B cell (primary cell): ENCODE measurements at regions not wholly inside any gene's neighbourhood (a gene's known extent, or its start where the extent isn't known, plus 50 kb on each side); places are given as distances from the start of the nearest gene placed in this dataset.

Source experiments
- ATAC-seq: fragments of 200-7000 bp; cut with Tn5 transposase; one replicate; pipeline ENCODE4 v1.10.0; 2021; ENCODE audit warnings: low read depth, mild to moderate bottlenecking, moderate number of reproducible peaks, moderate library complexity
- CTCF ChIA-PET: fragments of 350-600 bp; sonication (Branson Sonifier 250); formaldehyde crosslinking; loops from one replicate; lab custom pipeline; 2021; ENCODE audit warnings: antibody characterized with exemption, inconsistent platforms; lab: Charles Lee
- POLR2A ChIA-PET: fragments of 350-600 bp; sonication (Branson Sonifier 250); formaldehyde crosslinking; loops from one replicate; lab custom pipeline; 2021; ENCODE audit warnings: antibody characterized with exemption; lab: Charles Lee
- DNase-seq: peaks from one replicate; pipeline ENCODE4 v3.0.0; 2013
- H2AFZ ChIP-seq: 2 replicates; pipeline ENCODE4 v1.6.1; 2012; ENCODE audit warnings: mild to moderate bottlenecking, low read depth, low read length; ENCODE audit not compliant: insufficient read depth, poor library complexity, severe bottlenecking
- H3K27ac ChIP-seq, 2 donors: 1 replicate in 1 of 2; 2 replicates in 1 of 2; pipeline ENCODE4 v1.5.1; 2012 to 2013; ENCODE audit warnings: low read length in 2 of 2, mild to moderate bottlenecking in 2 of 2, moderate library complexity in 1 of 2
- H3K27me3 ChIP-seq, 4 experiments: fragments of 200-600 bp in 1 of 4; sonication (generic) in 1 of 4; replicated peaks in 1 of 4; 1 replicate in 2 of 4; 2 replicates in 2 of 4; pipeline versions ENCODE4 v1.6.1 to v1.7.0; 2013 to 2016; ENCODE audit warnings: low read length in 3 of 4, mild to moderate bottlenecking in 2 of 4, mixed read lengths in 1 of 4, moderate library complexity in 1 of 4; ENCODE audit not compliant: insufficient read depth in 4 of 4, control insufficient read depth in 3 of 4; ENCODE audit errors: control extremely low read depth in 1 of 4
- H3K36me3 ChIP-seq, 2 experiments: replicated peaks in 1 of 2; 1 replicate in 1 of 2; 2 replicates in 1 of 2; pipeline versions ENCODE4 v1.6.1 to v1.7.1; 2013; ENCODE audit warnings: low read length in 1 of 2; ENCODE audit not compliant: insufficient read depth in 2 of 2, control insufficient read depth in 1 of 2; ENCODE audit errors: control extremely low read depth in 1 of 2, extremely low read depth in 1 of 2
- H3K4me1 ChIP-seq, 2 donors: fragments of 200-600 bp in 1 of 2; sonication (generic) in 1 of 2; 1 replicate in 1 of 2; 2 replicates in 1 of 2; pipeline versions ENCODE4 v1.5.1 to v1.6.1; 2013 to 2017; ENCODE audit warnings: low read length in 2 of 2; ENCODE audit not compliant: control insufficient read depth in 2 of 2, insufficient read depth in 2 of 2
- H3K4me2 ChIP-seq: replicated peaks from 2 replicates; pipeline ENCODE3; 2012; ENCODE audit warnings: mild to moderate bottlenecking, low read depth, low read length; ENCODE audit not compliant: poor library complexity, severe bottlenecking
- H3K4me3 ChIP-seq, 5 experiments: fragments of 200-600 bp in 1 of 5; sonication (generic) in 1 of 5; 1 replicate in 3 of 5; 2 replicates in 2 of 5; pipeline versions ENCODE4 v1.5.1 to v1.7.0; 2011 to 2016; ENCODE audit warnings: low read length in 4 of 5, mild to moderate bottlenecking in 4 of 5, low read depth in 2 of 5, control low read depth in 1 of 5, moderate library complexity in 1 of 5; ENCODE audit not compliant: insufficient read depth in 1 of 5; ENCODE audit errors: control extremely low read depth in 1 of 5, extremely low read depth in 1 of 5
- H3K79me2 ChIP-seq: fragments of 200-600 bp; sonication (generic); one replicate; pipeline ENCODE4 v1.6.0; 2016; ENCODE audit warnings: low read length; ENCODE audit not compliant: control insufficient read depth, insufficient read depth
- H3K9ac ChIP-seq: fragments of 200-600 bp; sonication (generic); 2 replicates; pipeline ENCODE4 v1.6.1; 2017; ENCODE audit warnings: mild to moderate bottlenecking, low read length, moderate library complexity
- H3K9me3 ChIP-seq, 3 donors: one replicate each; pipeline versions ENCODE4 v1.6.1 to v1.7.1; 2013; ENCODE audit warnings: low read length in 2 of 3; ENCODE audit not compliant: control insufficient read depth in 2 of 3, insufficient read depth in 1 of 3; ENCODE audit errors: control extremely low read depth in 1 of 3
- H4K20me1 ChIP-seq: 2 replicates; pipeline ENCODE4 v1.6.0; 2012; ENCODE audit warnings: mild to moderate bottlenecking, low read length; ENCODE audit not compliant: insufficient read depth, control insufficient read depth, poor library complexity, severe bottlenecking
- H3K27ac Mint-ChIP-seq: one replicate; pipeline ENCODE4 v1.8.0; 2021; ENCODE audit warnings: mixed read lengths
- H3K27me3 Mint-ChIP-seq: one replicate; pipeline ENCODE4 v1.8.0; 2021; ENCODE audit warnings: mixed read lengths
- H3K4me1 Mint-ChIP-seq: one replicate; pipeline ENCODE4 v1.8.0; 2021; ENCODE audit warnings: mixed read lengths
- H3K4me3 Mint-ChIP-seq: one replicate; pipeline ENCODE4 v1.8.0; 2021; ENCODE audit warnings: mixed read lengths
- H3K9me3 Mint-ChIP-seq: one replicate; pipeline ENCODE4 v1.8.0; 2022; ENCODE audit warnings: mixed read lengths; ENCODE audit not compliant: insufficient read depth
- EZH2 ChIP-seq: IDR thresholded peaks from 2 replicates; pipeline ENCODE4 v1.6.1; 2012; ENCODE audit warnings: borderline replicate concordance, low read depth, mild to moderate bottlenecking, moderate library complexity, low read length; ENCODE audit not compliant: insufficient read depth, poor library complexity, severe bottlenecking
- WGBS: methylation state at CpG from one replicate; pipeline ENCODE4 v1.1.5; 2013; ENCODE audit warnings: missing lambda C conversion rate; ENCODE audit not compliant: insufficient coverage; 5-methylcytosine and 5-hydroxymethylcytosine counted together
- intact Hi-C: fragments of 100-400 bp; cut with micrococcal nuclease; formaldehyde crosslinking; loops from one replicate; pipeline ENCODE4 v1.10.0; 2022
- TF ChIP-seq, protein P1 (sequence below): fragments of 200-600 bp; IDR thresholded peaks from one replicate; pipeline ENCODE4 v1.8.0; 2022; ENCODE audit warnings: antibody characterized with exemption, mild to moderate bottlenecking

DNA sequence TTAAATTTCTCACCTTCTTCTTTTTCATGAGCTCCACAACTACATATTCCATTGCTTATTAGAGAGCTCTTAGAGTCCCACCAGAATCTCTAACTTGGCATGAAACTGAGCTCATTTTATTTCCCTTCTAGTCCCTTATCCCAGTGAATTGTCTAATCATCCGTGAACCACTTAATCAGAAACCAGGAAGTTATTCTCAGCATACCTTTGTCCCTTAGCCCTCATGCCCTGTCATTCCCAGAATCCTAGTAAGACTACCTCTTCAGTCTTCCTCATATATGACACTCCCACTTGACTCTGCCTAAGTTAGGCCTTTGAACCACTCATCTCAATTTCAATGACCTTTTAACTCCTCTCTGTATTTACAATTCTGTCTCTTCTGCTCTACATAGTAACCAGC lies 93.0 kb upstream of the PAPPA start:
- Mint-ChIP-seq H3K4me1 (no peaks in the 10 kb centered on the region), H3K4me3 (no peak overlapping the region), H3K27me3 (no peaks in the 10 kb centered on the region), H3K27ac (no peak overlapping the region), H3K9me3 (peaks cover 4% of the 10 kb centered on the region)
- DNase-seq (no peak), ATAC-seq (no peak)
- Histone ChIP-seq H3K4me2 (no peak overlapping the region), H4K20me1 (no peaks in the 10 kb centered on the region), H3K9ac (no peak overlapping the region), H3K79me2 (no peaks in the 10 kb centered on the region), H3K36me3 (no peaks in the 10 kb centered on the region), H3K9me3 (no peaks in the 10 kb centered on the region), H2AFZ (no peak overlapping the region), H3K4me1 (no peaks in the 10 kb centered on the region), H3K27ac (no peak overlapping the region), H3K27me3 (no peaks in the 10 kb centered on the region), H3K4me3 (no peak overlapping the region)
- TF ChIP-seq, protein P1, sequence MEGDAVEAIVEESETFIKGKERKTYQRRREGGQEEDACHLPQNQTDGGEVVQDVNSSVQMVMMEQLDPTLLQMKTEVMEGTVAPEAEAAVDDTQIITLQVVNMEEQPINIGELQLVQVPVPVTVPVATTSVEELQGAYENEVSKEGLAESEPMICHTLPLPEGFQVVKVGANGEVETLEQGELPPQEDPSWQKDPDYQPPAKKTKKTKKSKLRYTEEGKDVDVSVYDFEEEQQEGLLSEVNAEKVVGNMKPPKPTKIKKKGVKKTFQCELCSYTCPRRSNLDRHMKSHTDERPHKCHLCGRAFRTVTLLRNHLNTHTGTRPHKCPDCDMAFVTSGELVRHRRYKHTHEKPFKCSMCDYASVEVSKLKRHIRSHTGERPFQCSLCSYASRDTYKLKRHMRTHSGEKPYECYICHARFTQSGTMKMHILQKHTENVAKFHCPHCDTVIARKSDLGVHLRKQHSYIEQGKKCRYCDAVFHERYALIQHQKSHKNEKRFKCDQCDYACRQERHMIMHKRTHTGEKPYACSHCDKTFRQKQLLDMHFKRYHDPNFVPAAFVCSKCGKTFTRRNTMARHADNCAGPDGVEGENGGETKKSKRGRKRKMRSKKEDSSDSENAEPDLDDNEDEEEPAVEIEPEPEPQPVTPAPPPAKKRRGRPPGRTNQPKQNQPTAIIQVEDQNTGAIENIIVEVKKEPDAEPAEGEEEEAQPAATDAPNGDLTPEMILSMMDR: no peak
- TF ChIP-seq EZH2: no peak
- ChIA-PET CTCF (no interaction called here), POLR2A (no interaction called here)
- intact Hi-C loops: no loop called here
- WGBS: 86% methylated on average over 1 of the region's 1 CpG

DNA sequence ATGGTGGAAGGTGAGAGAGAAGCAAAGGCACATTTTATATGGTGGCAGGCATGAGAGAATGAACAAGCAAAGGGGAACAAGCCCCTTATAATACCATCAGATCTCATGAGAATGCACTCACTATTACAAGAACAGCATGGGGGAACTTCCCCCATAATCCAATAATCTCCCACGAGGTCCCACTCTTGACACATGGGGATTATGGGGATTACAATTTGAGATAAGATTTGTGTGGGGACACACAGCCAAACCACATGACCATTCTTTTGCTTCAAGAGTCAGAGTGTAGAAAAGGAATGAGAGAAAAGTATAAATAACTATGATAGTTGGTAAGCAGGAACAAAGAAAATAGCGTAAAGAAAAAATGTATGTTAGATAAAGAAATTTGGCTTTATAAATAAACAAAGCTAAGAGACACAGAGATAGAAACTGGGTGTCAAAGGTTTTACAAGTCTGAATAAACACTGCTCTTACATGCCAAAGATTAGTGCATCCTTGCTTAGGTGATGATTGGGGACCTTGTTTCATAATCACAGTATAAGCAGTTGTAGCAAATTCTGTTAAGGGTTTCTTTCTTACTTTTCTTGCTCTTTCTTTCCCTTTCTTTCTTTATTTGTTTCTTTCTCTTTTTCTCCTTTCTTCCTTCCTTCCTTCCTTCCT lies 91.9 kb upstream of the PAPPA start:
- no peaks in the 10 kb centered on the region for H4K20me1 ChIP-seq
- no peak overlapping the region for H3K4me3 Mint-ChIP-seq
- ATAC-seq (no peak), DNase-seq (no peak)
- no peaks in the 10 kb centered on the region for H3K4me1 ChIP-seq
- H3K27ac ChIP-seq: no peak overlapping the region
- H3K27me3 Mint-ChIP-seq: no peaks in the 10 kb centered on the region
- peaks cover 4% of the 10 kb centered on the region for H3K9me3 Mint-ChIP-seq
- H2AFZ ChIP-seq: no peak overlapping the region
- no peaks in the 10 kb centered on the region for H3K9me3 ChIP-seq
- CTCF ChIA-PET: no interaction called here
- H3K36me3 ChIP-seq: no peaks in the 10 kb centered on the region
- no peaks in the 10 kb centered on the region for H3K79me2 ChIP-seq
- no peak overlapping the region for H3K4me2 ChIP-seq
- no peak overlapping the region for H3K27ac Mint-ChIP-seq
- no peaks in the 10 kb centered on the region for H3K27me3 ChIP-seq
- no CpG with 5 or more reads among the region's 2 CpGs for WGBS
- H3K4me1 Mint-ChIP-seq: no peaks in the 10 kb centered on the region
- POLR2A ChIA-PET: no interaction called here
- no peak overlapping the region for H3K4me3 ChIP-seq
- H3K9ac ChIP-seq: no peak overlapping the region
- TF ChIP-seq EZH2: no peak
- TF ChIP-seq, protein P1: no peak
- intact Hi-C loops: no loop called here
